PC-9 (cell line): ENCODE measurements at regions not wholly inside any gene's neighbourhood (a gene's known extent, or its start where the extent isn't known, plus 50 kb on each side); places are given as distances from the start of the nearest gene placed in this dataset.

Experiments used
- EZH2 ChIP-seq: fragments of 200-600 bp; sonication (generic); IDR thresholded peaks from 2 replicates; pipeline ENCODE4 v1.8.0; 2017; ENCODE audit warnings: antibody characterized with exemption, low read depth
- TF ChIP-seq, protein P1 (sequence below): fragments of 200-600 bp; sonication (generic); conservative IDR thresholded peaks from 2 replicates; pipeline ENCODE4 v1.6.1; 2017; ENCODE audit warnings: mixed run types, antibody characterized with exemption, mild to moderate bottlenecking, moderate library complexity

DNA sequence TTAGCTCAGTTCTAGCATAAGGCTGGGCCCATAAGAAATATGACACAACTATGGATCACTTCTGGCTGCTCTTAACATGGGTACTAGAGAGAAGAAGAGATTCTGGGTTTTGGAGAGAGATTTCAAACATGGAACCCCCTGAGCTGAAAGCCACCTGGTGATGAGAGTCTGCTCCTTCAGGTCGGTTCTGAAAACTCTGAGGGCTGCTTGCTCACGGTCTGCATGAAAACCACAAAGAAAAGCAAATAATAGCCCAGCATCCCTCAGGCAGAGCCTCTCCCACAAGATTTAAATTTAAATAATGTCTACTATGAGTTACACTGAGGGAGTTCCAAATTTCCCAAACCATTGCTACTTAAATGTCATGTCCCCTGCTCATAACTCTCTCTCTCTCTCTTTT, 301.5 kb downstream of the BMP7 start:
- TF ChIP-seq, protein P1, sequence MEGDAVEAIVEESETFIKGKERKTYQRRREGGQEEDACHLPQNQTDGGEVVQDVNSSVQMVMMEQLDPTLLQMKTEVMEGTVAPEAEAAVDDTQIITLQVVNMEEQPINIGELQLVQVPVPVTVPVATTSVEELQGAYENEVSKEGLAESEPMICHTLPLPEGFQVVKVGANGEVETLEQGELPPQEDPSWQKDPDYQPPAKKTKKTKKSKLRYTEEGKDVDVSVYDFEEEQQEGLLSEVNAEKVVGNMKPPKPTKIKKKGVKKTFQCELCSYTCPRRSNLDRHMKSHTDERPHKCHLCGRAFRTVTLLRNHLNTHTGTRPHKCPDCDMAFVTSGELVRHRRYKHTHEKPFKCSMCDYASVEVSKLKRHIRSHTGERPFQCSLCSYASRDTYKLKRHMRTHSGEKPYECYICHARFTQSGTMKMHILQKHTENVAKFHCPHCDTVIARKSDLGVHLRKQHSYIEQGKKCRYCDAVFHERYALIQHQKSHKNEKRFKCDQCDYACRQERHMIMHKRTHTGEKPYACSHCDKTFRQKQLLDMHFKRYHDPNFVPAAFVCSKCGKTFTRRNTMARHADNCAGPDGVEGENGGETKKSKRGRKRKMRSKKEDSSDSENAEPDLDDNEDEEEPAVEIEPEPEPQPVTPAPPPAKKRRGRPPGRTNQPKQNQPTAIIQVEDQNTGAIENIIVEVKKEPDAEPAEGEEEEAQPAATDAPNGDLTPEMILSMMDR, result no peak
- TF ChIP-seq EZH2, result no peak
